Hematopoietic multipotent progenitor cell treated with erythropoietin and hydrocortisone succinate and interleukin-3 and kit ligand, for 4 days (in vitro differentiated cells): ENCODE measurements at regions not wholly inside any gene's neighbourhood (a gene's known extent, or its start where the extent isn't known, plus 50 kb on each side); places are given as distances from the start of the nearest gene placed in this dataset.

ENCODE experiments used
- DNase-seq: peaks from one replicate; pipeline ENCODE4 v3.0.0-alpha.2; 2015

GRCh38 chr13:111456452-111457230 lies 136.2 kb downstream of the TEX29 start:
- DNase-seq = no peak

- DNase-seq = no peak
These were observed 137.6 kb downstream of the TEX29 start for GRCh38 chr13:111458001-111458531.

GRCh38 chr13:111458739-111459138 lies 138.3 kb downstream of the TEX29 start:
- no peak for DNase-seq

GRCh38 chr13:111459803-111460547 lies 139.5 kb downstream of the TEX29 start:
- DNase-seq = no peak

GRCh38 chr13:111460548-111461444 lies 140.4 kb downstream of the TEX29 start:
- peak; percentile 38 for DNase-seq

- no peak for DNase-seq
These were observed 141.2 kb downstream of the TEX29 start for GRCh38 chr13:111461445-111462149.

- no peak for DNase-seq
These were observed 141.9 kb downstream of the TEX29 start for GRCh38 chr13:111462221-111462764.

- no peak for DNase-seq
These were observed 142.5 kb downstream of the TEX29 start for GRCh38 chr13:111462944-111463343.

- no peak for DNase-seq
These were observed 146.9 kb downstream of the TEX29 start for GRCh38 chr13:111467111-111467890.

- DNase-seq = no peak
These were observed 147.9 kb downstream of the TEX29 start for GRCh38 chr13:111468037-111468959.

GRCh38 chr13:111469450-111469849 lies 149.0 kb downstream of the TEX29 start:
- DNase-seq = no peak

GRCh38 chr13:111469916-111470506 lies 149.6 kb downstream of the TEX29 start:
- no peak for DNase-seq

- no peak for DNase-seq
These were observed 150.5 kb downstream of the TEX29 start for GRCh38 chr13:111470933-111471332.

GRCh38 chr13:111472083-111472482 lies 151.6 kb downstream of the TEX29 start:
- no peak for DNase-seq

- no peak for DNase-seq
These were observed 152.4 kb downstream of the TEX29 start for GRCh38 chr13:111472559-111473460.

GRCh38 chr13:111474136-111475002 lies 153.9 kb downstream of the TEX29 start:
- DNase-seq = peak; percentile 61

- no peak for DNase-seq
These were observed 155.0 kb downstream of the TEX29 start for GRCh38 chr13:111475488-111475887.
